Sigmoid colon (tissue), 6 donors: ENCODE measurements at regions not wholly inside any gene's neighbourhood (a gene's known extent, or its start where the extent isn't known, plus 50 kb on each side); places are given as distances from the start of the nearest gene placed in this dataset.

Experiments
- DNase-seq: peaks from one replicate; pipeline ENCODE4 v3.0.0-alpha.2; 2019
- H3K27ac ChIP-seq, 4 donors: fragments of 200-600 bp; sonication (generic); one replicate each; pipeline ENCODE4 v1.5.1; 2016 to 2019; ENCODE audit warnings: mild to moderate bottlenecking in 1 of 4
- H3K27me3 ChIP-seq, 3 donors: fragments of 200-600 bp; sonication (generic); one replicate each; pipeline ENCODE4 v1.5.1; 2019; ENCODE audit warnings: mild to moderate bottlenecking in 1 of 3
- H3K36me3 ChIP-seq, 4 donors: fragments of 200-600 bp; sonication (generic); one replicate each; pipeline ENCODE4 v1.5.1; 2016 to 2019
- H3K4me1 ChIP-seq, 4 donors: fragments of 200-600 bp; sonication (generic); one replicate each; pipeline ENCODE4 v1.5.1; 2017 to 2019
- H3K4me3 ChIP-seq, 4 donors: fragments of 200-600 bp; sonication (generic); one replicate each; pipeline ENCODE4 v1.5.1; 2017 to 2019; ENCODE audit warnings: mild to moderate bottlenecking in 2 of 4, moderate library complexity in 1 of 4
- H3K9me3 ChIP-seq, 4 donors: fragments of 200-600 bp in 3 of 4; sonication (generic) in 3 of 4; one replicate each; pipeline versions ENCODE4 v1.5.1 to v1.6.1; 2013 to 2019
- CTCF ChIP-seq, 4 experiments: fragments of 450-650 bp in 3 of 4; fragments of 200-600 bp in 1 of 4; IDR thresholded peaks; one replicate each; pipeline ENCODE4 v1.5.1; 2016 to 2019; ENCODE audit warnings: antibody characterized with exemption in 4 of 4, mild to moderate bottlenecking in 3 of 4, moderate library complexity in 2 of 4
- EP300 ChIP-seq, 4 donors: sonication (generic); formaldehyde crosslinking; IDR thresholded peaks; one replicate each; pipeline ENCODE4 v1.6.1; 2017; ENCODE audit warnings: antibody characterized with exemption in 4 of 4
- POLR2A ChIP-seq, 2 donors: fragments of 450-650 bp; IDR thresholded peaks; one replicate each; pipeline ENCODE4 v1.6.1; 2016; ENCODE audit warnings: antibody characterized with exemption in 2 of 2, mild to moderate bottlenecking in 2 of 2, moderate library complexity in 2 of 2
- POLR2AphosphoS5 ChIP-seq, 4 donors: sonication (generic); formaldehyde crosslinking; IDR thresholded peaks; one replicate each; pipeline ENCODE4 v1.6.1; 2017; ENCODE audit warnings: antibody characterized with exemption in 4 of 4
- WGBS, 2 donors: extraction: QIAGEN DNeasy Blood & Tissue Kit; methylation state at CpG; one replicate each; pipeline ENCODE4 v1.1.7; 2013; 5-methylcytosine and 5-hydroxymethylcytosine counted together
- intact Hi-C: fragments of 100-400 bp; cut with DNase I; formaldehyde crosslinking; loops from one replicate; pipeline ENCODE4 v1.15.1; 2023
- donor health status: healthy with polysubstance abuse.
- donor health status: healthy.

- 25 to 65% methylated on average over 8 of the region's 8 CpGs for WGBS, 2 donors
- Histone ChIP-seq H3K4me3 (no peak overlapping the region), H3K9me3 (no peaks in the 10 kb centered on the region), H3K4me1 (peaks cover 0 to 10% (median 9%) of the 10 kb centered on the region in 4 donors), H3K27ac (no peak overlapping the region), H3K27me3 (no peaks in the 10 kb centered on the region), H3K36me3 (no peaks in the 10 kb centered on the region)
- no peak for DNase-seq
- intact Hi-C loops, result no loop called here
- TF ChIP-seq POLR2AphosphoS5 (IDR thresholded peaks at IDR 0.05) (no peak), POLR2A (IDR thresholded peaks at IDR 0.05) (no peak), EP300 (IDR thresholded peaks at IDR 0.05) (no peak), CTCF (IDR thresholded peaks at IDR 0.05) (no peak)
Measured at GRCh38 chr12:116420227-116420880, 138.8 kb upstream of the MAP1LC3B2 start.

GRCh38 chr12:116421785-116422538, 137.2 kb upstream of the MAP1LC3B2 start:
- H3K4me3 ChIP-seq, result no peak overlapping the region
- no peak for TF ChIP-seq EP300 (IDR thresholded peaks at IDR 0.05)
- TF ChIP-seq POLR2A (IDR thresholded peaks at IDR 0.05), result no peak
- no peak for TF ChIP-seq POLR2AphosphoS5 (IDR thresholded peaks at IDR 0.05)
- no peak for TF ChIP-seq CTCF (IDR thresholded peaks at IDR 0.05)
- no peak overlapping the region for H3K27ac ChIP-seq
- H3K4me1 ChIP-seq, result peaks cover 0 to 20% (median 18%) of the 10 kb centered on the region in 4 donors
- H3K27me3 ChIP-seq, result no peaks in the 10 kb centered on the region
- no peak for DNase-seq
- H3K36me3 ChIP-seq, result no peaks in the 10 kb centered on the region
- WGBS, 2 donors, result 95 to 97% methylated on average over 2 of the region's 2 CpGs
- intact Hi-C loops, result no loop called here
- no peaks in the 10 kb centered on the region for H3K9me3 ChIP-seq

DNA sequence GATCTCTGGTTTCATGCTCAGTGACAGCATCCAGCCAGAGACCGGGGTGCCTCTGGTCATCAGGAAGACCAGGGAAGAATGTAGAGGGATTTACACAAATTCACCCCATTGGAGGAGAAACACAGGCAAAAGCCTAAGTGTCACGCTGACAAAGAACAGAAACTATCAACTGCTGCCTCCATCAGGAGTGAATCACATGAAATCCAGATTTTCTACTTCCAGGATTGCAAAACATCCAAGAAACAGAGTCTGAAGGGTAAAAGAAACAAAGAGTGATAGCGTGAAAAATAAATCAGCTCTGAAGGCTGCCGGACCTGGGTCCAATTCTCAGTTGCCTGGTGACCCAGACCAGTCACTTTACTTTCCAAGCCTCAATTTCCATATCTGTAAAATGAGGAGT, 136.1 kb upstream of the MAP1LC3B2 start:
- no peaks in the 10 kb centered on the region for H3K9me3 ChIP-seq
- H3K4me1 ChIP-seq, result peaks cover 0 to 22% (median 18%) of the 10 kb centered on the region in 4 donors
- H3K36me3 ChIP-seq, result no peaks in the 10 kb centered on the region
- H3K27me3 ChIP-seq, result no peaks in the 10 kb centered on the region
- no peak overlapping the region for H3K4me3 ChIP-seq
- intact Hi-C loops, result no loop called here
- peak in 2 of 4 donors; percentile 17 to 60 for TF ChIP-seq EP300 (IDR thresholded peaks at IDR 0.05)
- TF ChIP-seq POLR2A (IDR thresholded peaks at IDR 0.05), result no peak
- peak; percentile 81 to 91 (median 86) for TF ChIP-seq POLR2AphosphoS5 (IDR thresholded peaks at IDR 0.05)
- H3K27ac ChIP-seq, result peak overlapping the region in 3 of 4 donors; percentile 14 to 25 (median 23)
- WGBS, 2 donors, result 80 to 86% methylated on average over 4 of the region's 4 CpGs
- no peak for DNase-seq

DNA sequence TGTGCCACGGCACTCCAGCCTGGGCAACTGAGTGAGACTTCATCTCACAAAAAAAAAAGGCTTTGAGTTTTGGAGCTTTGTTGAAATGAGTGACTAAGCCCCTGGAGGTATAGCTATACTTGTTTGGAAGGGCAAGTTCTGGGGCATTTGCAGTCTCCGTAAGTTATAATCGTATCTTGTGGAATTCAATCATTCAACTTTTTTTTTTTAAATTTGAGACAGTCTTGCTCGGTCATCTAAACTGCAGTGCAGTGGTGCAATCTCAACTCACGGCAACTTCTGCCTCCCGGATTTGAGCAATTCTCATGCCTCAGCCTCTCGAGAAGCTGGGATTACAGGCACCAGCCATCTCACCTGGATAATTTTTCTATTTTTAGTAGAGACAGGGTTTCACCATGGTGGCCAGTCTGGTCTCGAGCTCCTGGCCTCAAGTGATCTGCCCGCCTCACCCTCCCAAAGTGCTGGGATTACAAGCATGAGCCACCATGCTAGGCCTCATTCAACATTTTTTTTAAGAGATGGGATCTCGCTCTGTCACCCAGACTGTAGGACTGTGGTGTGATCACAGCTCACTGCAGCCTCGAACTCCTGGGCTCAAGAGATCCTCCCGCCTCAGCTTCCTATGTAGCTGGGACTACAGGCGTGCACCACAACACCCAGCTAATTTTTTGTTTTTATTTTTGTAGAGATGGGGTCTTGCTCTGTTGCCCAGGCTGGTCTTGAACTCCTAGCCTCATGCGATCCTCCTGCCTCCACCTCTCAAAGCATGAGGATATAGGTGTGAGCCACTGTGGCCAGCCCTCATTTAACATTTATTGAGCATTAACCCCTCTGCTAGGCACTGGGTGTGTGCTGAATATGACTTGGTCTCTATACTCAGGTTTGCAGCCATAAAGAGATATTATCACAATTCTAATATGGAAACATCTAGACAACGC, 133.7 kb upstream of the MAP1LC3B2 start:
- DNase-seq, result no peak
- WGBS, 2 donors, result 96% methylated on average over 15 of the region's 15 CpGs
- intact Hi-C loops, result no loop called here
- no peaks in the 10 kb centered on the region for H3K9me3 ChIP-seq
- TF ChIP-seq POLR2A (IDR thresholded peaks at IDR 0.05), result no peak
- TF ChIP-seq EP300 (IDR thresholded peaks at IDR 0.05), result no peak
- TF ChIP-seq CTCF (IDR thresholded peaks at IDR 0.05), result no peak
- no peak for TF ChIP-seq POLR2AphosphoS5 (IDR thresholded peaks at IDR 0.05)
- H3K36me3 ChIP-seq, result no peaks in the 10 kb centered on the region
- no peak overlapping the region for H3K4me3 ChIP-seq
- H3K27ac ChIP-seq, result peak overlapping the region; percentile 6 to 47 (median 34)
- peaks cover 0 to 22% (median 18%) of the 10 kb centered on the region in 4 donors for H3K4me1 ChIP-seq
- H3K27me3 ChIP-seq, result no peaks in the 10 kb centered on the region
